ENCODE measurements at regions not wholly inside any gene's neighbourhood (a gene's known extent, or its start where the extent isn't known, plus 50 kb on each side); places are given as distances from the start of the nearest gene placed in this dataset.

- TF ChIP-seq, protein P1, sequence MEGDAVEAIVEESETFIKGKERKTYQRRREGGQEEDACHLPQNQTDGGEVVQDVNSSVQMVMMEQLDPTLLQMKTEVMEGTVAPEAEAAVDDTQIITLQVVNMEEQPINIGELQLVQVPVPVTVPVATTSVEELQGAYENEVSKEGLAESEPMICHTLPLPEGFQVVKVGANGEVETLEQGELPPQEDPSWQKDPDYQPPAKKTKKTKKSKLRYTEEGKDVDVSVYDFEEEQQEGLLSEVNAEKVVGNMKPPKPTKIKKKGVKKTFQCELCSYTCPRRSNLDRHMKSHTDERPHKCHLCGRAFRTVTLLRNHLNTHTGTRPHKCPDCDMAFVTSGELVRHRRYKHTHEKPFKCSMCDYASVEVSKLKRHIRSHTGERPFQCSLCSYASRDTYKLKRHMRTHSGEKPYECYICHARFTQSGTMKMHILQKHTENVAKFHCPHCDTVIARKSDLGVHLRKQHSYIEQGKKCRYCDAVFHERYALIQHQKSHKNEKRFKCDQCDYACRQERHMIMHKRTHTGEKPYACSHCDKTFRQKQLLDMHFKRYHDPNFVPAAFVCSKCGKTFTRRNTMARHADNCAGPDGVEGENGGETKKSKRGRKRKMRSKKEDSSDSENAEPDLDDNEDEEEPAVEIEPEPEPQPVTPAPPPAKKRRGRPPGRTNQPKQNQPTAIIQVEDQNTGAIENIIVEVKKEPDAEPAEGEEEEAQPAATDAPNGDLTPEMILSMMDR (IDR thresholded peaks at IDR 0.05): no peak
- TF ChIP-seq EP300 (IDR thresholded peaks at IDR 0.05) (no peak), POLR2A (IDR thresholded peaks at IDR 0.05) (no peak)
Measured at GRCh38 chr2:48127612-48128191, 186.8 kb upstream of the FOXN2 start.
